ENCODE measurements at regions not wholly inside any gene's neighbourhood (a gene's known extent, or its start where the extent isn't known, plus 50 kb on each side); places are given as distances from the start of the nearest gene placed in this dataset.
A peak's percentile ranks its signal among the peaks of the same experiment; 100 is the strongest.

GRCh38 chr1:39142401-39143060, 62.0 kb upstream of the MACF1 start:
- Histone ChIP-seq H3K9me3 (no peaks in the 10 kb centered on the region), H3K36me3 (no peaks in the 10 kb centered on the region), H3K27ac (peak overlapping the region; percentile 44), H3K27me3 (no peaks in the 10 kb centered on the region), H3K9ac (ENCODE audit: low read depth in 2 of 2, low read length in 2 of 2) (no peak overlapping the region), H3K4me1 (no peaks in the 10 kb centered on the region), H3K4me3 (no peak overlapping the region)
- no peak for TF ChIP-seq CTCF (IDR thresholded peaks at IDR 0.05)
- no peak for DNase-seq
- intact Hi-C loops (cut with DNase I), result no loop called here

GRCh38 chr1:39144924-39145323, 59.6 kb upstream of the MACF1 start:
- DNase-seq, result no peak
- H3K36me3 ChIP-seq, result no peaks in the 10 kb centered on the region
- no peak overlapping the region for H3K9ac ChIP-seq (ENCODE audit: low read depth in 2 of 2, low read length in 2 of 2)
- no peaks in the 10 kb centered on the region for H3K4me1 ChIP-seq
- H3K9me3 ChIP-seq, result no peaks in the 10 kb centered on the region
- no peak overlapping the region for H3K27ac ChIP-seq
- TF ChIP-seq CTCF (IDR thresholded peaks at IDR 0.05), result no peak
- intact Hi-C loops (cut with DNase I), result no loop called here
- H3K4me3 ChIP-seq, result no peak overlapping the region
- H3K27me3 ChIP-seq, result no peaks in the 10 kb centered on the region

GRCh38 chr1:39145331-39145965, 59.0 kb upstream of the MACF1 start:
- Histone ChIP-seq H3K4me3 (no peak overlapping the region), H3K9ac (ENCODE audit: low read depth in 2 of 2, low read length in 2 of 2) (no peak overlapping the region), H3K27ac (no peak overlapping the region), H3K27me3 (no peaks in the 10 kb centered on the region), H3K9me3 (no peaks in the 10 kb centered on the region), H3K36me3 (no peaks in the 10 kb centered on the region), H3K4me1 (no peaks in the 10 kb centered on the region)
- DNase-seq, result no peak
- intact Hi-C loops (cut with DNase I), result no loop called here
- no peak for TF ChIP-seq CTCF (IDR thresholded peaks at IDR 0.05)

- H3K9me3 ChIP-seq, result no peaks in the 10 kb centered on the region
- H3K36me3 ChIP-seq, result no peaks in the 10 kb centered on the region
- no peak overlapping the region for H3K27ac ChIP-seq
- no peak overlapping the region for H3K9ac ChIP-seq (ENCODE audit: low read depth in 2 of 2, low read length in 2 of 2)
- no peak for TF ChIP-seq CTCF (IDR thresholded peaks at IDR 0.05)
- no peak overlapping the region for H3K4me3 ChIP-seq
- DNase-seq, result no peak
- H3K4me1 ChIP-seq, result no peaks in the 10 kb centered on the region
- intact Hi-C loops (cut with DNase I), result no loop called here
- H3K27me3 ChIP-seq, result no peaks in the 10 kb centered on the region
These were observed 57.8 kb upstream of the MACF1 start for GRCh38 chr1:39146681-39147080.

- H3K36me3 ChIP-seq, result no peaks in the 10 kb centered on the region
- no peak overlapping the region for H3K9ac ChIP-seq (ENCODE audit: low read depth in 2 of 2, low read length in 2 of 2)
- no peak for DNase-seq
- no peak overlapping the region for H3K27ac ChIP-seq
- H3K4me3 ChIP-seq, result no peak overlapping the region
- H3K4me1 ChIP-seq, result no peaks in the 10 kb centered on the region
- no peak for TF ChIP-seq CTCF (IDR thresholded peaks at IDR 0.05)
- no peaks in the 10 kb centered on the region for H3K27me3 ChIP-seq
- no peaks in the 10 kb centered on the region for H3K9me3 ChIP-seq
- intact Hi-C loops (cut with DNase I), result no loop called here
These were observed 57.1 kb upstream of the MACF1 start for GRCh38 chr1:39147099-39148025.

Data from colonic mucosa (tissue), 4 donors.